Suppressor macrophage (primary cell): ENCODE measurements at regions not wholly inside any gene's neighbourhood (a gene's known extent, or its start where the extent isn't known, plus 50 kb on each side); places are given as distances from the start of the nearest gene placed in this dataset.
A peak's percentile ranks its signal among the peaks of the same experiment; 100 is the strongest.
"Not testable (repeated sequence)": the region's sequence is repeated elsewhere in the genome, so short reads cannot be mapped to it uniquely, and the experiment has no call there.

Experiments used
- DNase-seq, 4 experiments: peaks; one replicate each; pipeline ENCODE4 v3.0.0-alpha.2; 2020 to 2022

- no peak for DNase-seq
These were observed 328.2 kb upstream of the MEX3C start for GRCh38 chr18:51525453-51526225.

GRCh38 chr18:51527826-51528225 is 330.3 kb upstream of the MEX3C start:
- DNase-seq: no peak

GRCh38 chr18:51531501-51531900 is 334.0 kb upstream of the MEX3C start:
- DNase-seq: no peak

- peak in 1 of 4 experiments; percentile 1 for DNase-seq
These were observed 340.0 kb upstream of the MEX3C start for GRCh38 chr18:51537487-51537886.

- DNase-seq: no peak
These were observed 343.1 kb upstream of the MEX3C start for GRCh38 chr18:51540562-51540961.

- DNase-seq: no peak
These were observed 343.7 kb upstream of the MEX3C start for GRCh38 chr18:51541230-51541629.

GRCh38 chr18:51543658-51544155 is 346.2 kb upstream of the MEX3C start:
- no peak for DNase-seq

- no peak for DNase-seq
These were observed 348.0 kb upstream of the MEX3C start for GRCh38 chr18:51545446-51545845.

GRCh38 chr18:51559198-51559901 is 361.9 kb upstream of the MEX3C start:
- DNase-seq: no peak

GRCh38 chr18:51559902-51560287 is 362.4 kb upstream of the MEX3C start:
- DNase-seq: no peak

- no peak for DNase-seq
These were observed 364.3 kb upstream of the MEX3C start for GRCh38 chr18:51561821-51562220.

- no peak for DNase-seq
These were observed 365.4 kb upstream of the MEX3C start for GRCh38 chr18:51562866-51563265.

GRCh38 chr18:51563396-51563795 is 365.9 kb upstream of the MEX3C start:
- DNase-seq: no peak

GRCh38 chr18:51568151-51568550 is 370.7 kb upstream of the MEX3C start:
- DNase-seq: no peak

- no peak for DNase-seq
These were observed 371.7 kb upstream of the MEX3C start for GRCh38 chr18:51569153-51569552.

GRCh38 chr18:51569561-51569960 is 372.1 kb upstream of the MEX3C start:
- no peak for DNase-seq

- DNase-seq: not testable (repeated sequence)
These were observed 372.6 kb upstream of the MEX3C start for GRCh38 chr18:51570071-51570470.

GRCh38 chr18:51573886-51574285 is 376.4 kb upstream of the MEX3C start:
- not testable (repeated sequence) for DNase-seq

- DNase-seq: no peak
These were observed 377.7 kb upstream of the MEX3C start for GRCh38 chr18:51575171-51575570.

- DNase-seq: no peak
These were observed 381.0 kb upstream of the MEX3C start for GRCh38 chr18:51578406-51578980.

GRCh38 chr18:51580580-51580979 is 383.1 kb upstream of the MEX3C start:
- no peak for DNase-seq

GRCh38 chr18:51582551-51582950 is 385.1 kb upstream of the MEX3C start:
- no peak for DNase-seq

- no peak for DNase-seq
These were observed 391.1 kb upstream of the MEX3C start for GRCh38 chr18:51588616-51589015.

GRCh38 chr18:51593931-51594330 is 396.4 kb upstream of the MEX3C start:
- no peak for DNase-seq
